ENCODE measurements at regions not wholly inside any gene's neighbourhood (a gene's known extent, or its start where the extent isn't known, plus 50 kb on each side); places are given as distances from the start of the nearest gene placed in this dataset.

GRCh38 chr20:41862476-41862875 is 244.3 kb upstream of the CHD6 start (continued):
- TF ChIP-seq, protein P1, sequence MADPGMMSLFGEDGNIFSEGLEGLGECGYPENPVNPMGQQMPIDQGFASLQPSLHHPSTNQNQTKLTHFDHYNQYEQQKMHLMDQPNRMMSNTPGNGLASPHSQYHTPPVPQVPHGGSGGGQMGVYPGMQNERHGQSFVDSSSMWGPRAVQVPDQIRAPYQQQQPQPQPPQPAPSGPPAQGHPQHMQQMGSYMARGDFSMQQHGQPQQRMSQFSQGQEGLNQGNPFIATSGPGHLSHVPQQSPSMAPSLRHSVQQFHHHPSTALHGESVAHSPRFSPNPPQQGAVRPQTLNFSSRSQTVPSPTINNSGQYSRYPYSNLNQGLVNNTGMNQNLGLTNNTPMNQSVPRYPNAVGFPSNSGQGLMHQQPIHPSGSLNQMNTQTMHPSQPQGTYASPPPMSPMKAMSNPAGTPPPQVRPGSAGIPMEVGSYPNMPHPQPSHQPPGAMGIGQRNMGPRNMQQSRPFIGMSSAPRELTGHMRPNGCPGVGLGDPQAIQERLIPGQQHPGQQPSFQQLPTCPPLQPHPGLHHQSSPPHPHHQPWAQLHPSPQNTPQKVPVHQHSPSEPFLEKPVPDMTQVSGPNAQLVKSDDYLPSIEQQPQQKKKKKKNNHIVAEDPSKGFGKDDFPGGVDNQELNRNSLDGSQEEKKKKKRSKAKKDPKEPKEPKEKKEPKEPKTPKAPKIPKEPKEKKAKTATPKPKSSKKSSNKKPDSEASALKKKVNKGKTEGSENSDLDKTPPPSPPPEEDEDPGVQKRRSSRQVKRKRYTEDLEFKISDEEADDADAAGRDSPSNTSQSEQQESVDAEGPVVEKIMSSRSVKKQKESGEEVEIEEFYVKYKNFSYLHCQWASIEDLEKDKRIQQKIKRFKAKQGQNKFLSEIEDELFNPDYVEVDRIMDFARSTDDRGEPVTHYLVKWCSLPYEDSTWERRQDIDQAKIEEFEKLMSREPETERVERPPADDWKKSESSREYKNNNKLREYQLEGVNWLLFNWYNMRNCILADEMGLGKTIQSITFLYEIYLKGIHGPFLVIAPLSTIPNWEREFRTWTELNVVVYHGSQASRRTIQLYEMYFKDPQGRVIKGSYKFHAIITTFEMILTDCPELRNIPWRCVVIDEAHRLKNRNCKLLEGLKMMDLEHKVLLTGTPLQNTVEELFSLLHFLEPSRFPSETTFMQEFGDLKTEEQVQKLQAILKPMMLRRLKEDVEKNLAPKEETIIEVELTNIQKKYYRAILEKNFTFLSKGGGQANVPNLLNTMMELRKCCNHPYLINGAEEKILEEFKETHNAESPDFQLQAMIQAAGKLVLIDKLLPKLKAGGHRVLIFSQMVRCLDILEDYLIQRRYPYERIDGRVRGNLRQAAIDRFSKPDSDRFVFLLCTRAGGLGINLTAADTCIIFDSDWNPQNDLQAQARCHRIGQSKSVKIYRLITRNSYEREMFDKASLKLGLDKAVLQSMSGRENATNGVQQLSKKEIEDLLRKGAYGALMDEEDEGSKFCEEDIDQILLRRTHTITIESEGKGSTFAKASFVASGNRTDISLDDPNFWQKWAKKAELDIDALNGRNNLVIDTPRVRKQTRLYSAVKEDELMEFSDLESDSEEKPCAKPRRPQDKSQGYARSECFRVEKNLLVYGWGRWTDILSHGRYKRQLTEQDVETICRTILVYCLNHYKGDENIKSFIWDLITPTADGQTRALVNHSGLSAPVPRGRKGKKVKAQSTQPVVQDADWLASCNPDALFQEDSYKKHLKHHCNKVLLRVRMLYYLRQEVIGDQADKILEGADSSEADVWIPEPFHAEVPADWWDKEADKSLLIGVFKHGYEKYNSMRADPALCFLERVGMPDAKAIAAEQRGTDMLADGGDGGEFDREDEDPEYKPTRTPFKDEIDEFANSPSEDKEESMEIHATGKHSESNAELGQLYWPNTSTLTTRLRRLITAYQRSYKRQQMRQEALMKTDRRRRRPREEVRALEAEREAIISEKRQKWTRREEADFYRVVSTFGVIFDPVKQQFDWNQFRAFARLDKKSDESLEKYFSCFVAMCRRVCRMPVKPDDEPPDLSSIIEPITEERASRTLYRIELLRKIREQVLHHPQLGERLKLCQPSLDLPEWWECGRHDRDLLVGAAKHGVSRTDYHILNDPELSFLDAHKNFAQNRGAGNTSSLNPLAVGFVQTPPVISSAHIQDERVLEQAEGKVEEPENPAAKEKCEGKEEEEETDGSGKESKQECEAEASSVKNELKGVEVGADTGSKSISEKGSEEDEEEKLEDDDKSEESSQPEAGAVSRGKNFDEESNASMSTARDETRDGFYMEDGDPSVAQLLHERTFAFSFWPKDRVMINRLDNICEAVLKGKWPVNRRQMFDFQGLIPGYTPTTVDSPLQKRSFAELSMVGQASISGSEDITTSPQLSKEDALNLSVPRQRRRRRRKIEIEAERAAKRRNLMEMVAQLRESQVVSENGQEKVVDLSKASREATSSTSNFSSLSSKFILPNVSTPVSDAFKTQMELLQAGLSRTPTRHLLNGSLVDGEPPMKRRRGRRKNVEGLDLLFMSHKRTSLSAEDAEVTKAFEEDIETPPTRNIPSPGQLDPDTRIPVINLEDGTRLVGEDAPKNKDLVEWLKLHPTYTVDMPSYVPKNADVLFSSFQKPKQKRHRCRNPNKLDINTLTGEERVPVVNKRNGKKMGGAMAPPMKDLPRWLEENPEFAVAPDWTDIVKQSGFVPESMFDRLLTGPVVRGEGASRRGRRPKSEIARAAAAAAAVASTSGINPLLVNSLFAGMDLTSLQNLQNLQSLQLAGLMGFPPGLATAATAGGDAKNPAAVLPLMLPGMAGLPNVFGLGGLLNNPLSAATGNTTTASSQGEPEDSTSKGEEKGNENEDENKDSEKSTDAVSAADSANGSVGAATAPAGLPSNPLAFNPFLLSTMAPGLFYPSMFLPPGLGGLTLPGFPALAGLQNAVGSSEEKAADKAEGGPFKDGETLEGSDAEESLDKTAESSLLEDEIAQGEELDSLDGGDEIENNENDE (IDR thresholded peaks at IDR 0.05; ENCODE audit: insufficient replicate concordance, low read length) = no peak
- TF ChIP-seq KDM1A (IDR thresholded peaks at IDR 0.05; ENCODE audit: borderline replicate concordance, low read length) (no peak), SIX5 (IDR thresholded peaks at IDR 0.05; ENCODE audit: low read depth, low read length) (no peak), SUZ12 (IDR thresholded peaks at IDR 0.05; ENCODE audit: low read length) (no peak)

Data from H1 (cell line).